ENCODE measurements at regions not wholly inside any gene's neighbourhood (a gene's known extent, or its start where the extent isn't known, plus 50 kb on each side); places are given as distances from the start of the nearest gene placed in this dataset.

GRCh38 chr22:47807506-47807905 is 1045.1 kb downstream of the TBC1D22A start:
- DNase-seq = no peak

DNA sequence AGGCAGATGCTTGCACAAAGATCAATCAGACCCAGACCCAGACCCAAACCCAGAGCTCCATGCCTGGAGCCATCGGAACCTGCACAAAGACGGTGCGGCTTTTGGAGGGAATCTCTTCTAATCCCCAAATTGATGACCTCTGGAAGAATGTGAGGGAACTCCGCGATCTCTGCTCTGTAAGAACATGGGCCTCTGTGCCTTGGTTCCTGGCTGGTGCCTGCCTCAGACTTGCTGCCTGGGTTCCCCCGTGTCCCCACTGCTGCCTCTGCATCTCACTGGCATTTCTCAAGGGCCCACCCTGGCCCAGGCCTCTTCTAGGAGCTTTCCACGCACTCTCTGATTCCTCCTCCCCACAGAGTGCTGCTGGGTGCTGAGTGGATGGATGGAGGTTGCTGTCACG is 1044.4 kb downstream of the TBC1D22A start:
- no peak for DNase-seq

GRCh38 chr22:47805394-47805935 is 1043.0 kb downstream of the TBC1D22A start:
- no peak for DNase-seq

- no peak for DNase-seq
Measured at GRCh38 chr22:47804281-47804680, 1041.8 kb downstream of the TBC1D22A start.

DNA sequence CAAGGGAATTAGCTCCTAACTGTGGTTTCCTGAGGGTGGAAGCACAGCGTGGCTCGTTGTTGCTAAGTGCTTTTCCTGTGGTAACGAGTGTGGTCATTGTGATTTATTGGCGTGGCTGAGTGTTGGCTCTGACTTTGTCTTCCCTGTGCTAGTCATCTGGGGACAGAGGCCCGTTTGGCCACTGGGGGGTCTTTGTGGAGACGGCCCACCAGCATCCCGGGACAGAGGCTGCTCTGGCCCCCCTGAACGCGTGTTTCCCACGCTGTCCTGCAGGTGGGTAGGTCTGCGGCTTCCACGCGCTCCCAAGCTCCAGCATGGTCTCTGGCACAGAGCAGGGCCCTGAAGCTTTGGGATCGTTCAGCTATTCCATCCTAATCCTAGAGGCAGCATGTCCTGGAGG is 1040.0 kb downstream of the TBC1D22A start:
- DNase-seq = no peak

DNA sequence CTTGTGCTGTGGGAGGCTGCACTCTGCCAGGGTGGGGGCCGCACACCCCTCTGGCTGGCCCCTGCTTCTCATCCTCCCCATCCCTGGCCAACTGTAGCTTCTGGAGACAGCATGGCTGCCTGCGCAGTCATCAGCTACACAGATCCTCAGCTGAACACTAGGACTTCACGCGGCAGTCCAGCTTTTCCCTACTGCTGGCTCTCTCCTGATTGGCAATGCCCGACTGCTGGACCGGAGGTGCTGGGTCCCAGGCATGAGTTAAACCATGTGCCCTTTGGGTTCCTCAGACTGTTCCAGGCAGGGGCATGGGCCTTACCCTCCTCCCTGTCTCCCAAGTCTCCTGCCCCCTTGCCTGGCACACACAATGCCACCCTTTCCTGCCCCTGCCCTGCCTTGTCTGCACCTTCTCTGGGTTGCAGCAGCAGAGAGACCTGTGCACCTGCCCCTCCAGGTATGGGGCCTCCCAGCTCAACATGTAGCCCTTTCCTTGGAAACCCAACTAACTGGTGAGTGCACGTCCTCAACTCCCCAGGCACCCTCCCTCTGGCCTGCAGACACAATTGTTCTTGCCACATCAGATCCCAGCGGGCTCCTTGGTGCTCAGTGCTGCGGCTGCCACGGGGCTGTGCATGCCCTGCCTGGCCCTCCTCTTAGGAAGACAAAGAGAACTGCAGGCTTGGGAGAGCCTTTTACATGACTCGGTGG is 1039.2 kb downstream of the TBC1D22A start:
- no peak for DNase-seq

DNA sequence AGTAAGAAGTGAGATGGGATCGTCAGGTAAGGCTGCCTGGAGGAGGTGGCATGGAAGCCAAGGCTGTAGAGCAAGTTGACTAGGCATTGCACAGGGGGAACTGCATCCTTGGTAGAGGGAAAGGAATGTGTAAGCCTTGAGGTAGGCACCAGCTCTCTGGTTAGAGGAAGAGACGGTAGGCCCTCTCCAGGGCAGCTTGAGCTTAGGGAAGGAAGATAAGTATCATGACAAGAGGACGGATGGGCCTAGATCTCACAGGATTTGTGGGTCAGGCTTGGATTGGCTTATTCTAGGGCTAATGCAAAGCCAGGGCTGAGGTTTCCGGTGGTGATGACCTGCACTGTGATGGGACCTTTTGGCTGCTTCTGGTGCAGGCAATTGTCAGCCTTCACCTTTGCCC is 1035.8 kb downstream of the TBC1D22A start:
- DNase-seq = no peak

DNA sequence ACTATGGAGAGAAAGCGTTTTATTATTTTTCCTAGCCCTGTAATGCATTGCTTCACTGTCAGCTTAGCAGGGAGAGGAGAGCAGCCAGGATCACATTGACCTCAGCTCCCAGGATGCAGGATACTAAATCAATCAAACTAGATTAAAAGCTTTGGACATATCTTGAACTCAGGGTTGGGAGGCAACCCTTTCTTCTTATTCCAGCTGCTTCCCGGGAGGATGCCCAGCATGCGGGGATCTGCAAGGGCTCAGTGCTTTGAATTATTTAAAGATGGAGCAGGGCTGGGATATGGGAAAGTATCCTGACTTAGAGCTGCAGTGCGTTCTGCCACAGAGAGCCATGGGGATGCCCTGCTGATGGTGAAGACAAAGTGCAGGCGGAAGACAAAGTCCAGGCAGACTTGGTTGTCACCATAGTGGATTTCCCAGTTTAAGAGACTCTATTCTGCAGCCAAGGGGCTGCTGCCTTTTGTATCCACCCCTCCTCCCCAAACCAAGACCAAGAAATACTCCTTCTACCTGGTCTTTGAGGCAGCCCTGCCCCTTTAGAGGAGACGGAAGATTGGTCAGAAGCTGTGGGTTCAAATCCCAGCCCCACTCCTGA is 1035.0 kb downstream of the TBC1D22A start:
- no peak for DNase-seq

- no peak for DNase-seq
Measured at GRCh38 chr22:47796128-47796908, 1033.9 kb downstream of the TBC1D22A start.

DNA sequence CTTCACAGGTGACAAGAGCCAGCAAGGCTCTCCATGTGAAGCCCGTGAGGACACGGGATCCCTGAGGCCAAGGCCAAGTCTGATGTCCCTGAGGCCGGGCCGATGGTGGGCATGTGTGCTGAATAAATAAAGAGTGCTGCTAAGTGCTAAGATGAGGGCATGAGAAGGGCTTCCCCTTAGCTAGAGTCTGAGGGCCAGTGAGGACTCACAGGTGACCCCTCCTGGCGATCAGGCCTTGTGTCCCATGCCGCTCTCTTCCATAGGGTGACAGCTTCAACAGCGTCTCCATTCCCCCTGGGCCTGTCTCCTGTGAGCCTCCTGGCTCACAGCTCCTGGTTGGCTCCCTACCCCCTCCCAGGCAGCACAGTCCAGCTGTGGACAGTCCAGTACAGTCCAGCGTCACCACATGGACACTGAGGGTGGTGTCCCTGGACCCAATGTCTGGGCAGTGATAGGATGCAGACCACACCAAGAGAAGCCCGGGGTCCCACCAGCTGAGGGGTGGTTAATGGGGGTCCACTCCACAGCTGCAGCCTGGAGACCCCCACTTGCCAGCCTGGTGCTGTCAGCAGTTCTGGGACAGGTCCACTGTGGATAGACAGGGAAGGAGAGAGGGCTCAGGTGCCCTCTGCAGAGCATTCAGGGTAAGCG is 1033.2 kb downstream of the TBC1D22A start:
- no peak for DNase-seq

DNA sequence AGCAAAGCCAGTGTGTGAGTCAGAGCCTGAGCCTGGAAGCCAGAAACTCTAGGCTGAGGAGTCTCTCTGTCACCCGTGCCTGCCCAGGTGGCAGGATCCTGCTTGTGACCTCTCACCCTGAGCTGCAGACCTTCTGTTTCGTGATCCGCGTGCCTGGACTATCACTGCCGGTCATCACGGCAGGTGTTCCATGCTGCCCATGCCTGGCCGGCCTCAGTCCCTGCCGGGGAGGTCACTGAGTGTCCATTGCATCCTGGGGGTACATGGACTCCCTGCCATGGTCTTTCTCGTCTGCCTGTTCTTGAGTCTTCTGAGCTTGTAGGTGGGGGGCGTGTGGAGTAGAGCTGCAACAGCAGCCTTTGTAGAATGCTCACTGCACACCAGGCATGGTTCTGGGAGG is 1032.4 kb downstream of the TBC1D22A start:
- DNase-seq = no peak

DNA sequence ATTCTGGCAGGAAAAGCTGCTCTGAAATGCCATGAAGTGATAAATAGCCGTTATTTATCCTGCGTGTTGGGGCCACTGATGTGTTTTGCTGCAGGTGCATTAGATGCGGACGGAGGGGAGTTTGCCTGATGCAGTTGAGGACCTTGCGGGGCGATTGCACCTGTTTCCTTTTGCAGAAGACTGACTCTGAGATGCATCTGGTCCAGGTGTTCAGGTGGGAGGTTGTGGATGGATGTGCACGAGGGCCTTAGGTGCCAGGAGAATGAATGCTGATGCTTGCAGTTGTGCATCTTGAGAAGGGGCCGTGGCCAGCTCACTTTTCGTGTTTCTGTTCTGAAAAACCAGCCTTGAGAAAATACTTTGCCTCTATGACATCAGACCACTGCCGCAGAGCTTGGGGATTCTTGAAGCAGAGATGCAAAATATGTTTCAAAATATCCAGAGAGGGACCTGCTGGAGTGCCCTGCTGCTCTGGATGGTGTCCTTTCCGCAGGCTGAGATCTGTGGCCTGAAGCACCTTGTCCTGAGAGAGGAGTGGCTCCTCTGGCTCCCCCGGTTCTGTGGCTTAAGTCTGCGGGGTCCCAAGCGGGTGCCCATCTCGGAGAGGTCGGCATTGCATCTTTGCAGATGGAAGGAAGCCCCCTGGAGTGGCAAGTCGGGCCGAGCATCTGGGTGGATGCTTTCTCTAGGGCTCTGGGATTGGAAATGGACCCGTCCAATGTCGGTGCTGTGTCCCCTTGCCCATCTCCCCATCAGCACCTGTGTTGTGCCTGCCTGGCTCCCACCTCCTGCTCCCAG is 1031.1 kb downstream of the TBC1D22A start:
- DNase-seq = no peak

- DNase-seq = no peak
Measured at GRCh38 chr22:47789171-47789570, 1026.7 kb downstream of the TBC1D22A start.

DNA sequence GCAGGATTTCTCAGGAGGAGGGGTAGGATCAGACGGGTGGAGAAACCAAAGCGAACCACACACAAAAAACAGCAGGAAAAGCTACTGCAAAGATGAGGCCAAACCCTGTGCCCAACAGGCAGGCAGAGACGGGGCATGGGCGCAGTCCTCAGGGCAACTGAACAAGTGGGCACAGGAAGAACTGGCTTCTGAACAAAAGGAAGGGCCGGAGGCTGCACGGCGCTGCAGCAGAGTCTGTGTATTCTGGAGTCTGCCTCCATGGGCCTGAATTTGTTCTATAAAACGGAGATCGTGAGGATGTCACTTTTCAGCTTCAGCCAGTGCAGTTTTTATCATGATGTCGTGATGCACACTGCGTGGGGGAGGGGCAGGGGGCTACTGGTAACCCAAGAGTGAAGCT is 1026.0 kb downstream of the TBC1D22A start:
- no peak for DNase-seq

DNA sequence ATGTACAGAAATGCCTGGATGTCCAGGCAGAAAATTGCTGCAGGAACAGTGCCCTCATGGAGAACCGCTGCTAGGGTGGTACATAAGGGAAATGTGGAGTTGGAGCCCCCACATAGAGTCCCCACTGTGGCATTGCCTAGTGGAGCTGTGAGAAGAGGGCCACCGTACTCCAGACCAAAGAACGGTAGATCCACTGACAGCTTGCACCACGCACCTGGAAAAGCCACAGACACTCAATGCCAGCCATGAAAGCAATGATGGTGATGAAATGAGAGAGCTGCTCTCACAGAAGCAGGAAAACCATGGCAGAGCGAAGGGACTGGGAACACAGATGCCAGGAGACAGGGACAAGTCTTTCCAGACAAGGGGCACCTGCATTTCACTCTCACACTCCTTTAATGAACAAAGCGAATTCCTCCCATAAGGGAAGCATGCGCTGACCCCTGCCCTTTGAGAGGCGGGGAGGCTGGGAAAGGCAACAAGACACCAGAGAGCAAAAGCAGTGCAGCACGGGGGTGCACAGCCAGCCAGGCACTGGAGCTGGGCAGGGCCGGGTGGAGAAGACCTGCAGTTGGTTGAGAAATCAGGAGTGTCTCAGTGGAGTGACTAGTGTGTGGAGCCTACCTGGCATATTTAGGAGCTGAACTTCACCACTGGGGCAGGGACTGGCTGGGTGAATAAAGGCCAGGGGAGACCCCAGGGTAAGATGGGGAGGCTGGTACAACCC is 1025.2 kb downstream of the TBC1D22A start:
- DNase-seq = no peak

- no peak for DNase-seq
Measured at GRCh38 chr22:47786650-47787290, 1024.3 kb downstream of the TBC1D22A start.

GRCh38 chr22:47784991-47785390 is 1022.5 kb downstream of the TBC1D22A start:
- DNase-seq = no peak

GRCh38 chr22:47784367-47784983 is 1022.0 kb downstream of the TBC1D22A start:
- DNase-seq = no peak

DNA sequence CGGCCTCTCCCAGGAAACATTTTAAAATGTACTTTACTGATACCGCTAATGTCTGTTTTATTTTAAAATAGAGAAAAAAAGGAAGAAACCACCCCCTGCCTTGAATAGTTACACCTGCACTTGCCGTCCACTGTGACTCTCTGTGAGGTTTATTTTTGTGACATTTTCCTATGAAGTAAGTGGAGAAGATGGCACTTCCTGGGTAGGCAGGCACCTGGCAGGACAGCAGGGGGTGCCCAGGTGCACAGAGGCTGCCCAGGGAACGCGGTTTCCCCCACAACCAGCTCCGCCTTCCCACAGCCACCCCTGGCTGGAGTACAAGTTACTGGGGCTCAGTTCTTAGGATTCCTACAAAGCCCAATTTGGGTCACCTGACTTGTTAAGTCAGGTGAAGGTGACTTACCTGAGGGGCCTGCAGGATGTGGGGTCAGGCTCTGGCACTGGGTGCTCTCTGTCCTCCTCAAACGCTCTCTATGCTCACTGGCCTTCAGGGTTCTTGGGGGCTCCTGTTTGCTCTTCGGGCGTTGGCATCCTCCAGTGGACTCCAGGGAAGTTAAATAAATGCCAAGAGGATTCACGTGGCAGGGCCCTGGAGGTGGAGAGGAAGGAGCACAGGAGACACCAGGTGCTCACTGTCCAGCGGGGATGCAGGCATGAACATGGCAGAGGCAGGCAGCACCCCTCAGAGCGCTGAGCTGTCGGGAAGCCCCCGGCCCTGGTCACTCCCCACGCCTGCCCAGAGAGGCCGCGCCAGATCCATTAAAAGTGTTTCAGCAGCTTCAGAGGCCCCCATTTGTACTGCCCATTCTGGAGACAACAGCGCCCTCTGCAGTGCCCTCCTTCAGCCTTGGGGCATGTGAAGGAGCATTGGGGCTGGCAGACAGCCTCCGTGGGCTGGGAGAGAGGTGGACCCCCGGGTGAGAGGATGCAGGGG is 1021.2 kb downstream of the TBC1D22A start:
- no peak for DNase-seq

Measured in CD4-positive, alpha-beta T cell treated with Interleukin-17A for 4 hours (primary cell).